ENCODE measurements at regions not wholly inside any gene's neighbourhood (a gene's known extent, or its start where the extent isn't known, plus 50 kb on each side); places are given as distances from the start of the nearest gene placed in this dataset.
A peak's percentile ranks its signal among the peaks of the same experiment; 100 is the strongest.

GRCh38 chr4:53653484-53654053 is 62.3 kb upstream of the LNX1 start:
- WGBS (ENCODE audit: low lambda C conversion rate): 32% methylated on average over 6 of the region's 6 CpGs
- in situ Hi-C loops (cut with HindIII; ENCODE audit: extremely low pct_ligation_motif_present, low pct_unique_long_range_greater_than_20kb): no loop called here
- ATAC-seq: no peak

More at GRCh38 chr4:53653484-53654053, 62.3 kb upstream of the LNX1 start:
- no peaks in the 10 kb centered on the region for H3K36me3 ChIP-seq (replicated peaks in 1 of 2; ENCODE audit: control insufficient read depth in 1 of 2, insufficient read depth in 2 of 2, low read length in 2 of 2)
- TF ChIP-seq ZNF281 (CRISPR knock-in tag; IDR thresholded peaks at IDR 0.05; ENCODE audit: borderline replicate concordance): no peak
- TF ChIP-seq STAG1 (CRISPR knock-in tag; IDR thresholded peaks at IDR 0.05): peak; percentile 12; the same call in 1 of the 2 replicates
- no peak overlapping the region for H3K4me3 ChIP-seq (replicated peaks in 1 of 3; ENCODE audit: insufficient read depth in 1 of 3, low read depth in 2 of 3, low read length in 3 of 3)
- H3K4me1 ChIP-seq (ENCODE audit: insufficient read depth, low read length): no peaks in the 10 kb centered on the region
- no peaks in the 10 kb centered on the region for H4K20me1 ChIP-seq (ENCODE audit: insufficient read depth, low read length)
- intact Hi-C loops (cut with micrococcal nuclease; ENCODE audit: unreplicated experiment): no loop called here
- no peaks in the 10 kb centered on the region for H3K9me3 ChIP-seq (ENCODE audit: low read length)
- H2AFZ ChIP-seq (ENCODE audit: low read length): no peak overlapping the region
- FAIRE-seq (no peak), DNase-seq (ENCODE audit: low spot score) (no peak)
- no peak overlapping the region for H3K9ac ChIP-seq (ENCODE audit: insufficient read depth, low read depth, low read length)
- H3K27ac ChIP-seq (ENCODE audit: extremely low read length, insufficient read depth, low read length): no peak overlapping the region
- POLR2A ChIA-PET: no interaction called here
- H3K4me2 ChIP-seq (ENCODE audit: low read depth, low read length): no peak overlapping the region
- no TSS peak for BruUV-seq (replicated peaks)
- no peaks in the 10 kb centered on the region for H3K79me2 ChIP-seq (ENCODE audit: insufficient read depth, low read length)
- no peaks in the 10 kb centered on the region for H3K27me3 ChIP-seq (ENCODE audit: control insufficient read depth in 1 of 2, insufficient read depth in 2 of 2, low read length in 2 of 2)
- CTCF ChIA-PET (ENCODE audit: low intra/inter-chr PET ratio, low total read pairs): no interaction called here
